IPS-18a (cell line): ENCODE measurements at regions not wholly inside any gene's neighbourhood (a gene's known extent, or its start where the extent isn't known, plus 50 kb on each side); places are given as distances from the start of the nearest gene placed in this dataset.

ENCODE experiments used
- H3K27ac ChIP-seq: one replicate; pipeline ENCODE4 v1.5.1; 2013; ENCODE audit warnings: low read length
- H3K27me3 ChIP-seq: one replicate; pipeline ENCODE4 v1.6.1; 2013; ENCODE audit warnings: mild to moderate bottlenecking, low read length; ENCODE audit not compliant: control insufficient read depth, insufficient read depth
- H3K36me3 ChIP-seq: one replicate; pipeline ENCODE4 v1.6.1; 2013; ENCODE audit warnings: low read depth, low read length; ENCODE audit not compliant: control insufficient read depth
- H3K4me1 ChIP-seq: one replicate; pipeline ENCODE4 v1.6.1; 2013; ENCODE audit warnings: low read depth, low read length; ENCODE audit not compliant: control insufficient read depth
- H3K4me3 ChIP-seq: one replicate; pipeline ENCODE4 v1.5.1; 2013; ENCODE audit warnings: low read length
- H3K9ac ChIP-seq: one replicate; pipeline ENCODE4 v1.6.1; 2013; ENCODE audit warnings: mild to moderate bottlenecking, low read length, moderate library complexity
- H3K9me3 ChIP-seq: one replicate; pipeline ENCODE4 v1.6.1; 2013; ENCODE audit warnings: low read depth, low read length; ENCODE audit not compliant: control insufficient read depth

- H3K4me1 ChIP-seq = peaks cover 49% of the 10 kb centered on the region
- no peaks in the 10 kb centered on the region for H3K36me3 ChIP-seq
- no peak overlapping the region for H3K4me3 ChIP-seq
- H3K9ac ChIP-seq = no peak overlapping the region
- H3K9me3 ChIP-seq = no peaks in the 10 kb centered on the region
- H3K27ac ChIP-seq = no peak overlapping the region
- H3K27me3 ChIP-seq = no peaks in the 10 kb centered on the region
Observed at GRCh38 chr11:131219646-131220045, 150.8 kb upstream of the NTM start.

GRCh38 chr11:131223198-131223991 is 147.0 kb upstream of the NTM start:
- Histone ChIP-seq H3K27me3 (no peaks in the 10 kb centered on the region), H3K36me3 (no peaks in the 10 kb centered on the region), H3K27ac (no peak overlapping the region), H3K9me3 (no peaks in the 10 kb centered on the region), H3K4me3 (no peak overlapping the region), H3K9ac (no peak overlapping the region), H3K4me1 (peaks cover 35% of the 10 kb centered on the region)

GRCh38 chr11:131228378-131228777 is 142.0 kb upstream of the NTM start:
- Histone ChIP-seq H3K27me3 (no peaks in the 10 kb centered on the region), H3K4me3 (no peak overlapping the region), H3K36me3 (no peaks in the 10 kb centered on the region), H3K27ac (no peak overlapping the region), H3K9ac (no peak overlapping the region), H3K9me3 (no peaks in the 10 kb centered on the region), H3K4me1 (peaks cover 13% of the 10 kb centered on the region)

- no peaks in the 10 kb centered on the region for H3K36me3 ChIP-seq
- no peaks in the 10 kb centered on the region for H3K9me3 ChIP-seq
- H3K4me1 ChIP-seq = peaks cover 7% of the 10 kb centered on the region
- H3K4me3 ChIP-seq = no peak overlapping the region
- no peak overlapping the region for H3K9ac ChIP-seq
- no peak overlapping the region for H3K27ac ChIP-seq
- no peaks in the 10 kb centered on the region for H3K27me3 ChIP-seq
Observed at GRCh38 chr11:131229221-131229620, 141.2 kb upstream of the NTM start.

GRCh38 chr11:131231317-131231940 is 139.0 kb upstream of the NTM start:
- no peaks in the 10 kb centered on the region for H3K27me3 ChIP-seq
- H3K9ac ChIP-seq = no peak overlapping the region
- H3K36me3 ChIP-seq = no peaks in the 10 kb centered on the region
- H3K4me1 ChIP-seq = peaks cover 9% of the 10 kb centered on the region
- H3K9me3 ChIP-seq = no peaks in the 10 kb centered on the region
- no peak overlapping the region for H3K4me3 ChIP-seq
- H3K27ac ChIP-seq = no peak overlapping the region

- H3K4me1 ChIP-seq = peaks cover 9% of the 10 kb centered on the region
- H3K27me3 ChIP-seq = no peaks in the 10 kb centered on the region
- H3K27ac ChIP-seq = no peak overlapping the region
- no peak overlapping the region for H3K4me3 ChIP-seq
- no peaks in the 10 kb centered on the region for H3K9me3 ChIP-seq
- H3K36me3 ChIP-seq = no peaks in the 10 kb centered on the region
- H3K9ac ChIP-seq = no peak overlapping the region
Observed at GRCh38 chr11:131232261-131232660, 138.2 kb upstream of the NTM start.

- Histone ChIP-seq H3K4me3 (no peak overlapping the region), H3K9ac (no peak overlapping the region), H3K9me3 (no peaks in the 10 kb centered on the region), H3K36me3 (no peaks in the 10 kb centered on the region), H3K27ac (no peak overlapping the region), H3K27me3 (no peaks in the 10 kb centered on the region), H3K4me1 (peaks cover 9% of the 10 kb centered on the region)
Observed at GRCh38 chr11:131234221-131234620, 136.2 kb upstream of the NTM start.

- H3K36me3 ChIP-seq = no peaks in the 10 kb centered on the region
- no peak overlapping the region for H3K4me3 ChIP-seq
- no peaks in the 10 kb centered on the region for H3K9me3 ChIP-seq
- H3K27me3 ChIP-seq = no peaks in the 10 kb centered on the region
- H3K9ac ChIP-seq = no peak overlapping the region
- no peak overlapping the region for H3K27ac ChIP-seq
- peaks cover 9% of the 10 kb centered on the region for H3K4me1 ChIP-seq
Observed at GRCh38 chr11:131235328-131236298, 134.8 kb upstream of the NTM start.

- peaks cover 5% of the 10 kb centered on the region for H3K4me1 ChIP-seq
- H3K9me3 ChIP-seq = no peaks in the 10 kb centered on the region
- H3K4me3 ChIP-seq = no peak overlapping the region
- no peaks in the 10 kb centered on the region for H3K27me3 ChIP-seq
- no peak overlapping the region for H3K27ac ChIP-seq
- no peaks in the 10 kb centered on the region for H3K36me3 ChIP-seq
- no peak overlapping the region for H3K9ac ChIP-seq
Observed at GRCh38 chr11:131240421-131240820, 130.0 kb upstream of the NTM start.

- Histone ChIP-seq H3K27me3 (no peaks in the 10 kb centered on the region), H3K36me3 (no peaks in the 10 kb centered on the region), H3K4me3 (no peak overlapping the region), H3K9ac (no peak overlapping the region), H3K27ac (no peak overlapping the region), H3K4me1 (peaks cover 25% of the 10 kb centered on the region), H3K9me3 (no peaks in the 10 kb centered on the region)
Observed at GRCh38 chr11:131242476-131243000, 127.9 kb upstream of the NTM start.

GRCh38 chr11:131246156-131246555 is 124.3 kb upstream of the NTM start:
- Histone ChIP-seq H3K9me3 (no peaks in the 10 kb centered on the region), H3K4me3 (peak overlapping the region; percentile 23), H3K9ac (no peak overlapping the region), H3K4me1 (peaks cover 30% of the 10 kb centered on the region), H3K27ac (no peak overlapping the region), H3K36me3 (no peaks in the 10 kb centered on the region), H3K27me3 (no peaks in the 10 kb centered on the region)
